ENCODE measurements at regions not wholly inside any gene's neighbourhood (a gene's known extent, or its start where the extent isn't known, plus 50 kb on each side); places are given as distances from the start of the nearest gene placed in this dataset.

DNA sequence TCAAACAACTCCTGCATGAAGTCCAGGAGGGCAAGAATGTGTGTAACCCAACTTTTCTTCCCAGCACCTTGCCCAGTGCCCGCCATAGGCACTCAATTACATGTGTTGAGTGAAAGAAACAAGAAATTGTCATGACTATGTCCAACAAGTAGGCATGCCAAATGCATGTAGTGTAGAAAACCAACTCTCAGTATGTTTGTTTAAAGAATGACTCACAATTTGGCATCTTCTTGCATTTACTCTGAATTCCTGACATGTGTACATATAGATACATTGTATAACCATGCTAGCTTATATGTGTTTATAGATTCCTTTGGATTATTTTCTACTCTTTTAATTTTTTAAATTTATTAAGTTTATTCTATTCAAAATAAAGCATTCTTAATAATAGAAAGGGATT, 305.0 kb downstream of the EFNB2 start:
- no peak for TF ChIP-seq CTCF (conservative IDR thresholded peaks at IDR 0.05; ENCODE audit: low read length)
- no peak for TF ChIP-seq EZH2phosphoT487 (IDR thresholded peaks at IDR 0.05; ENCODE audit: borderline replicate concordance, low read depth, low read length)

Data from OCI-LY7 (cell line).